ENCODE measurements at regions not wholly inside any gene's neighbourhood (a gene's known extent, or its start where the extent isn't known, plus 50 kb on each side); places are given as distances from the start of the nearest gene placed in this dataset.

DNA sequence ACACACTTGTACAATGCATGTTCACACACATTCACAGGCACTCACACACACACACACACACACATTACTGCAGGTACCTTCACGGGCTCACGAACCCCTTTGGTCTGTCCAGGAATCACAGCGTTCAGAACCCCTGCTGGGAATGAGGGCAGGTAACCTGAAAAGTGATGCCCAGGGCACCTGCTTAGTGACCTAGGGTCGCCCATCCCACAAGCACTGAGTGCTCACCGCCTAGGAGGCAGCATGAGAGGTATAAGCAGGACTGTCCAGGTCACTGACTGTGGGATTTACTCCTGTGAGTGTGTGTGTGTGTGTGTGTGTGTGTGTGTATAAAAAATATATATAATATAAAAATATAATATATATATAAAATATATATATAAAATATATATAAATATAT lies 150.9 kb downstream of the GALR1 start:
- intact Hi-C loops (cut with DNase I) = no loop called here
- H3K4me3 ChIP-seq = no peak overlapping the region
- ATAC-seq (no peak), DNase-seq (no peak)
- H3K4me1 ChIP-seq = no peaks in the 10 kb centered on the region
- no peaks in the 10 kb centered on the region for H3K27me3 ChIP-seq
- 84 to 90% (median 86%) methylated on average over 5 of the region's 5 CpGs for WGBS, 4 donors
- H3K9me3 ChIP-seq = no peaks in the 10 kb centered on the region
- H3K36me3 ChIP-seq = no peaks in the 10 kb centered on the region
- H3K27ac ChIP-seq = no peak overlapping the region
- TF ChIP-seq, protein P1, sequence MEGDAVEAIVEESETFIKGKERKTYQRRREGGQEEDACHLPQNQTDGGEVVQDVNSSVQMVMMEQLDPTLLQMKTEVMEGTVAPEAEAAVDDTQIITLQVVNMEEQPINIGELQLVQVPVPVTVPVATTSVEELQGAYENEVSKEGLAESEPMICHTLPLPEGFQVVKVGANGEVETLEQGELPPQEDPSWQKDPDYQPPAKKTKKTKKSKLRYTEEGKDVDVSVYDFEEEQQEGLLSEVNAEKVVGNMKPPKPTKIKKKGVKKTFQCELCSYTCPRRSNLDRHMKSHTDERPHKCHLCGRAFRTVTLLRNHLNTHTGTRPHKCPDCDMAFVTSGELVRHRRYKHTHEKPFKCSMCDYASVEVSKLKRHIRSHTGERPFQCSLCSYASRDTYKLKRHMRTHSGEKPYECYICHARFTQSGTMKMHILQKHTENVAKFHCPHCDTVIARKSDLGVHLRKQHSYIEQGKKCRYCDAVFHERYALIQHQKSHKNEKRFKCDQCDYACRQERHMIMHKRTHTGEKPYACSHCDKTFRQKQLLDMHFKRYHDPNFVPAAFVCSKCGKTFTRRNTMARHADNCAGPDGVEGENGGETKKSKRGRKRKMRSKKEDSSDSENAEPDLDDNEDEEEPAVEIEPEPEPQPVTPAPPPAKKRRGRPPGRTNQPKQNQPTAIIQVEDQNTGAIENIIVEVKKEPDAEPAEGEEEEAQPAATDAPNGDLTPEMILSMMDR (IDR thresholded peaks at IDR 0.05) = no peak
- TF ChIP-seq POLR2A (IDR thresholded peaks at IDR 0.05) = no peak

DNA sequence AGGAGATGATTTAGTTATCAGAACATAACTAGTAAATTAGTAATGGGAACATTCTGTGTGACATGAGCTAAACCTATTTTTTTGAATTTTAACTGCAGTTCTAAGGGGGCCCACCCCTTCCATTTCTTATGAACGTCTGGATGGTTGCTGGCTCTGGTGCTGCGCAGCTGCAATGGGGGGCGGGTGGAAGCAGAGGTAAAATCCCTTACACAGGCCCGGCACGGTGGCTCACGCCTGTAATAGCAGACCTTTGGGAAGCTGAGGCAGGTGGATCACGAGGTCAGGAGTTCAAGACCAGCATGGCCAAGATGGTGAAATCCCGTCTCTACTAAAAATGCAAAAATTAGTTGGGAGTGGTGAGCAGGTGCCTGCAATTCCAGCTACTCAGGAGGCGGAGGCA lies 151.5 kb downstream of the GALR1 start:
- ATAC-seq (no peak), DNase-seq (no peak)
- no peaks in the 10 kb centered on the region for H3K4me1 ChIP-seq
- intact Hi-C loops (cut with DNase I) = no loop called here
- H3K27ac ChIP-seq = no peak overlapping the region
- H3K4me3 ChIP-seq = no peak overlapping the region
- no peaks in the 10 kb centered on the region for H3K9me3 ChIP-seq
- H3K27me3 ChIP-seq = no peaks in the 10 kb centered on the region
- WGBS, 4 donors = 84 to 87% (median 85%) methylated on average over 9 of the region's 9 CpGs
- TF ChIP-seq POLR2A (IDR thresholded peaks at IDR 0.05) = no peak
- TF ChIP-seq, protein P1 (IDR thresholded peaks at IDR 0.05) = no peak
- H3K36me3 ChIP-seq = no peaks in the 10 kb centered on the region

DNA sequence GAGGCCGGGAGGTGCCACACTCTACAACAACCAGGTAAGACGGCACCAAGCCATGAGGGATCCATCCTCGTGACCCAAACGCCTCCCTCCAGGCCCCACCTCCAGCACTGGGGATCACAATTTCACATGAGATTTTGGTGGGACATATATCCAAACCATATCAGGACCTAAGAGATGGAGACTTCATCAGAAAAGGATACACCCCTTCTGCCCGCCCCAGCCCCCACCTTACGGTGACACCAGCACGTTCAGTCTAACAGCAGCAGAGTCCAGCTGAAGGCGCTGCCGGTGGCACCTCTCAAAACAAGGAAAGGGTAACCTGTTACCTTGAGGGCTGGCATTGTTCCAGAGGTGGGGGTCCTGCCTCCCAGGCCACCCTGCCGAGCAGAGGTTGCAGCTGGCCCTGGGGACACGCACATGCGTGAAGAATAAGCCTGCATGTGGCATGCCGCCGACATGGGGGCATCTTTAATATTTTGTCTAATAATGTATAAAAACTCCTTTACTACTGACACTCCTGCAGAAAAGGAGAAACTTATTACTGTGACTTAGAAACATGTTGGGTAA lies 154.4 kb downstream of the GALR1 start:
- peaks cover 0 to 3% (median 0%) of the 10 kb centered on the region in 9 donors for H3K27me3 ChIP-seq
- no peak overlapping the region for H3K4me3 ChIP-seq
- no peak for TF ChIP-seq POLR2A (IDR thresholded peaks at IDR 0.05)
- TF ChIP-seq, protein P1 (IDR thresholded peaks at IDR 0.05) = no peak
- ATAC-seq (no peak), DNase-seq (no peak)
- H3K9me3 ChIP-seq = no peaks in the 10 kb centered on the region
- H3K36me3 ChIP-seq = no peaks in the 10 kb centered on the region
- intact Hi-C loops (cut with DNase I) = no loop called here
- no peaks in the 10 kb centered on the region for H3K4me1 ChIP-seq
- H3K27ac ChIP-seq = no peak overlapping the region
- WGBS, 4 donors = 88 to 90% (median 88%) methylated on average over 14 of the region's 14 CpGs

DNA sequence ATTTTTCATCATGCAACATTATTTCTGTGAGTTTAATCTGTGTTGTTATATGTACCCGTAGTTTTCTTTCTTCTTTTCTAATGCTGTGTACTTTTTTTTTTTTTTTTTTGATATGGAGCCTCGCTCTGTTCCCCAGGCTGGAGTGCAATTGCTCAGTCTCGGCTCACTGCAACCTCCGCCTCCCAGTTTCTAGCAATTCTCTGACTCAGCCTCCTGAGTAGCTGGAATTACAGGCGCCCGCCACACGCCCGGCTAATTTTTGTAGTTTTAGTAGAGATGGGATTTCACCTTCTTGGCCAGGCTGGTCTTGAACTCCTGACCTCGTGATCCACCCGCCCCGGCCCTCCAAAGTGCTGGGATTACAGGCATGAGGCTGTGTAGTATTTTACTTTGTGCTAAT lies 155.4 kb downstream of the GALR1 start:
- Histone ChIP-seq H3K36me3 (no peaks in the 10 kb centered on the region), H3K27me3 (peaks cover 0 to 3% (median 0%) of the 10 kb centered on the region in 9 donors), H3K4me3 (no peak overlapping the region), H3K27ac (no peak overlapping the region), H3K9me3 (no peaks in the 10 kb centered on the region), H3K4me1 (no peaks in the 10 kb centered on the region)
- intact Hi-C loops (cut with DNase I) = no loop called here
- WGBS, 4 donors = 84 to 90% (median 86%) methylated on average over 11 of the region's 11 CpGs
- ATAC-seq = no peak
- no peak for TF ChIP-seq POLR2A (IDR thresholded peaks at IDR 0.05)
- TF ChIP-seq, protein P1 (IDR thresholded peaks at IDR 0.05) = no peak
- DNase-seq = no peak

All from heart left ventricle (tissue), 16 donors.